CD4-positive, alpha-beta T cell (primary cell): ENCODE measurements at regions not wholly inside any gene's neighbourhood (a gene's known extent, or its start where the extent isn't known, plus 50 kb on each side); places are given as distances from the start of the nearest gene placed in this dataset.

ENCODE experiments used
- ATAC-seq: fragments of 200-7000 bp; cut with Tn5 transposase; one replicate; pipeline ENCODE4 v1.10.0; 2022; ENCODE audit warnings: mild to moderate bottlenecking; ENCODE audit not compliant: poor library complexity
- CTCF ChIA-PET: fragments of 350-600 bp; sonication (Branson Sonifier 250); formaldehyde crosslinking; loops from one replicate; lab custom pipeline; 2021; ENCODE audit warnings: antibody characterized with exemption, inconsistent platforms; lab: Charles Lee
- POLR2A ChIA-PET: fragments of 350-600 bp; sonication (Branson Sonifier 250); formaldehyde crosslinking; loops from one replicate; lab custom pipeline; 2021; ENCODE audit warnings: antibody characterized with exemption, inconsistent platforms; lab: Charles Lee
- DNase-seq, 14 experiments: peaks; one replicate each; pipeline ENCODE4 v3.0.0-alpha.2; 2013 to 2020; ENCODE audit warnings: mixed read lengths in 2 of 14
- H3K27ac ChIP-seq, 2 donors: one replicate each; pipeline versions ENCODE4 v1.5.1 to v1.7.0; 2013; ENCODE audit warnings: low read length in 2 of 2, low read depth in 1 of 2, mild to moderate bottlenecking in 1 of 2
- H3K27me3 ChIP-seq, 2 experiments: 1 replicate in 1 of 2; 2 replicates in 1 of 2; pipeline versions ENCODE4 v1.6.1 to v1.7.0; 2013; ENCODE audit warnings: low read length in 2 of 2, control low read depth in 1 of 2, mild to moderate bottlenecking in 1 of 2, moderate library complexity in 1 of 2; ENCODE audit not compliant: insufficient read depth in 2 of 2, control insufficient read depth in 1 of 2
- H3K36me3 ChIP-seq: one replicate; pipeline ENCODE4 v1.6.1; 2013; ENCODE audit warnings: low read length, control low read depth; ENCODE audit not compliant: insufficient read depth
- H3K4me1 ChIP-seq: one replicate; pipeline ENCODE4 v1.6.1; 2013; ENCODE audit warnings: low read length, control low read depth; ENCODE audit not compliant: insufficient read depth
- H3K4me3 ChIP-seq: one replicate; pipeline ENCODE4 v1.5.1; 2013; ENCODE audit warnings: mild to moderate bottlenecking, low read length, moderate library complexity
- H3K9me3 ChIP-seq, 2 experiments: 1 replicate in 1 of 2; 2 replicates in 1 of 2; pipeline versions ENCODE4 v1.6.1 to v1.7.0; 2013; ENCODE audit warnings: low read length in 2 of 2, mild to moderate bottlenecking in 2 of 2, control low read depth in 1 of 2, moderate library complexity in 1 of 2; ENCODE audit not compliant: control insufficient read depth in 1 of 2, insufficient read depth in 1 of 2
- H3K27ac Mint-ChIP-seq: one replicate; pipeline ENCODE4 v1.8.0; 2020; ENCODE audit warnings: mixed read lengths
- H3K27me3 Mint-ChIP-seq: one replicate; pipeline ENCODE4 v1.8.0; 2021; ENCODE audit warnings: mixed read lengths
- H3K36me3 Mint-ChIP-seq: one replicate; pipeline ENCODE4 v1.8.0; 2021; ENCODE audit warnings: low read depth, mixed read lengths
- H3K4me1 Mint-ChIP-seq: one replicate; pipeline ENCODE4 v1.8.0; 2021; ENCODE audit warnings: low read depth, mixed read lengths
- H3K4me3 Mint-ChIP-seq: one replicate; pipeline ENCODE4 v1.8.0; 2020; ENCODE audit warnings: mild to moderate bottlenecking, mixed read lengths
- H3K9me3 Mint-ChIP-seq: one replicate; pipeline ENCODE4 v1.8.0; 2020; ENCODE audit warnings: mixed read lengths
- CTCF ChIP-seq: fragments of 200-600 bp; IDR thresholded peaks from one replicate; pipeline ENCODE4 v1.8.0; 2022; ENCODE audit warnings: antibody characterized with exemption, mild to moderate bottlenecking
- intact Hi-C, 2 experiments: fragments of 100-400 bp; cut with DNase I in 1 of 2; cut with micrococcal nuclease in 1 of 2; formaldehyde crosslinking; loops; one replicate each; pipeline versions ENCODE4 v1.15.1 to v1.9.0; 2023 to 2025; cut with DNase I, micrococcal nuclease

- Mint-ChIP-seq H3K36me3 (no peaks in the 10 kb centered on the region), H3K27me3 (peaks cover 17% of the 10 kb centered on the region)
- intact Hi-C loops: loop anchor here in 1 of 2 experiments (5.0 kb wide), 1 partner anchor 588 kb away; no protein-coding TSS in a partner anchor
Observed at GRCh38 chr9:87004016-87004415, 56.7 kb upstream of the GAS1 start.

DNA sequence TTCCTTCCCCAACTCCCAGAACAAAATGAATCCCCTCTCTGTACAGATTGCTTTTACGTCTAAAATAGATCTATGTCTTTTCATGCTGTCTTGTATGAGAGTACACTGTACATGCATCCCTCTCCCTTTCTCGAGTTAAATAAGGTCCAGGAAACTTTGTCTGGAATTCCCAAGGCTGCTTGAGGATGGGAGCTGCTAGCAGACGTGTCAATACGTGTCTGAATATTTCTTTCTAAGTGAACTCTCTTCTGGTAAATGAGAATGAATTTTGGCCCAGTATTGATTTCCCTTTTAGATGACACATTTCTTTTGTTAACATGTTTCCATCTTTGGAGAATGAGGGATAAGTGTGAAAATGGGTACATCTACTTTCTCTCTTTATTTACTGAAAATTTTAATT is 59.6 kb upstream of the GAS1 start:
- H3K9me3 ChIP-seq: peaks cover 0 to 5% of the 10 kb centered on the region in 2 experiments
- CTCF ChIA-PET: no interaction called here
- H3K4me1 ChIP-seq: no peaks in the 10 kb centered on the region
- no peaks in the 10 kb centered on the region for H3K27me3 ChIP-seq
- Mint-ChIP-seq H3K27ac (no peak overlapping the region), H3K27me3 (peaks cover 23% of the 10 kb centered on the region), H3K36me3 (no peaks in the 10 kb centered on the region), H3K4me1 (no peaks in the 10 kb centered on the region), H3K4me3 (no peak overlapping the region), H3K9me3 (no peaks in the 10 kb centered on the region)
- H3K36me3 ChIP-seq: no peaks in the 10 kb centered on the region
- no peak overlapping the region for H3K4me3 ChIP-seq
- ATAC-seq: no peak
- intact Hi-C loops: no loop called here
- no peak for DNase-seq
- no peak for TF ChIP-seq CTCF
- H3K27ac ChIP-seq: no peak overlapping the region
- POLR2A ChIA-PET: no interaction called here

More at GRCh38 chr9:87004016-87004415, 56.7 kb upstream of the GAS1 start:
- H3K9me3 Mint-ChIP-seq: no peaks in the 10 kb centered on the region
- TF ChIP-seq CTCF: no peak
- Histone ChIP-seq H3K27me3 (no peaks in the 10 kb centered on the region), H3K4me1 (no peaks in the 10 kb centered on the region), H3K4me3 (no peak overlapping the region), H3K36me3 (no peaks in the 10 kb centered on the region), H3K9me3 (no peaks in the 10 kb centered on the region), H3K27ac (no peak overlapping the region)
- H3K27ac Mint-ChIP-seq: no peak overlapping the region
- no peaks in the 10 kb centered on the region for H3K4me1 Mint-ChIP-seq
- POLR2A ChIA-PET: no interaction called here
- DNase-seq (no peak), ATAC-seq (no peak)
- no peak overlapping the region for H3K4me3 Mint-ChIP-seq
- CTCF ChIA-PET: no interaction called here

DNA sequence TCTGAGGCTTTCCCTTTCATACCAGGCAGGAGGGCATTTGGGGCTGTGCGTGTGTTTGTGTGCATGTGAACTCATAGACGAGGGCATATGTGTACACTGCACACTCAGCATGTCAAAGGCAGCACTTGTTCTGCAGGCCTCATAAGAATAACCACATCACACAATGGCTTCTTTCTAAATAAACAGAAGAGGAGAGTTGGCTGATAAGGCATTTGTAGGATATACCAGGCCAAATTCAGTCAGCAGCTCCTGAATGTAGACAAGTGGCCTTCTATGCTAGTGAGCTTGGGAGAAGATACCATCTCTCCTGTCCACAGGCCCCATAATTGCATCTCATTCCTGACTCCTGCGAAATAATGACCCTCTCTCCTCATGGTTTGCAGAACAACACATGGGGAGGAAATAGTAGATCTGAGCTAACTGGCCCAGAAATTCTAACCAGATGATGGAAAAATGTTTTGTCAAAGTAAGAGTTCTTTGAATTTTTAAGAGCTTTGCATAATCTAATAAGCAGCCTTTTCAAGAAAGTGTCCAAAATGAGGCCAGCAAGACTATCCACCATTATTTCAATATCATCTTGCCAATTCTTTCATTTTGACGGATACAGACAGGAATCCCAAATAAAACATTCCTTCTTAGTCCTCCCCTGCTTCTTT is 60.5 kb upstream of the GAS1 start:
- no peaks in the 10 kb centered on the region for H3K36me3 ChIP-seq
- intact Hi-C loops: no loop called here
- ATAC-seq (no peak), DNase-seq (no peak)
- no peak overlapping the region for H3K4me3 ChIP-seq
- H3K9me3 Mint-ChIP-seq: no peaks in the 10 kb centered on the region
- H3K9me3 ChIP-seq: peaks cover 0 to 11% of the 10 kb centered on the region in 2 experiments
- peaks cover 17% of the 10 kb centered on the region for H3K27me3 Mint-ChIP-seq
- H3K27me3 ChIP-seq: no peaks in the 10 kb centered on the region
- H3K4me1 ChIP-seq: no peaks in the 10 kb centered on the region
- H3K27ac ChIP-seq: no peak overlapping the region
- POLR2A ChIA-PET: no interaction called here
- TF ChIP-seq CTCF: no peak
- no peak overlapping the region for H3K4me3 Mint-ChIP-seq
- CTCF ChIA-PET: no interaction called here
- no peaks in the 10 kb centered on the region for H3K4me1 Mint-ChIP-seq
- H3K27ac Mint-ChIP-seq: no peak overlapping the region
- H3K36me3 Mint-ChIP-seq: no peaks in the 10 kb centered on the region
